GM12892 (cell line): ENCODE measurements at regions not wholly inside any gene's neighbourhood (a gene's known extent, or its start where the extent isn't known, plus 50 kb on each side); places are given as distances from the start of the nearest gene placed in this dataset.
"Not testable (repeated sequence)": the region's sequence is repeated elsewhere in the genome, so short reads cannot be mapped to it uniquely, and the experiment has no call there.

Source experiments
- DNase-seq: peaks from one replicate; pipeline ENCODE4 v3.0.0; 2011; ENCODE audit not compliant: insufficient read length
- FAIRE-seq: peaks from 2 replicates; lab custom pipeline; 2011; peaks lifted over from hg19 to GRCh38; lab: Jason Lieb, UNC
- POLR2A ChIP-seq: IDR thresholded peaks from 2 replicates; pipeline ENCODE4 v1.6.1; 2011; ENCODE audit warnings: low read depth, low read length, control low read depth
- POLR2AphosphoS5 ChIP-seq: IDR thresholded peaks from 2 replicates; pipeline ENCODE4 v1.6.1; 2011; ENCODE audit warnings: low read depth, low read length, control low read depth
- TAF1 ChIP-seq: IDR thresholded peaks from 2 replicates; pipeline ENCODE4 v1.6.1; 2011; ENCODE audit warnings: low read depth, mild to moderate bottlenecking, control low read depth, low read length, borderline replicate concordance

DNA sequence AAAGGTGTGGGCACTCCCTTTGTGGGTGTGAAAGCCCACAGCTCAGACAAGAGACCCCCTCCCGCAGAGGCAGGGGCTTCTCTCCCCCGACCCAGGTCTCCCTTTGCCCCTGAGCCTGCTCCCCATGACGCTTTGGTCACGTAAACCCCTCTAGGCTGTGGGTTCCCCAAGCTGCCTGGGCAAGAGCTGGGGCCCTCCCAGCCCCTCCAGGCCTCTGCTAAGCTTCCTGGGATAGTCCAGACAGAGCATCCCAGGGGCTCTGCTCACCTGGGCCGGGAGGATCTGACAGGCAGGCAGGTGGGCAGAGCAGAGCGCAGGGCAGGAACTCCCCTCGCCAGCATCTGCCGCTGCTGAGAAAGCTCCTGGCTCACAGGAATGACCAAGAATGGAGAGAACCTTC lies 177.3 kb downstream of the BANP start:
- FAIRE-seq = no peak
- DNase-seq = no peak
- no peak for TF ChIP-seq POLR2AphosphoS5

DNA sequence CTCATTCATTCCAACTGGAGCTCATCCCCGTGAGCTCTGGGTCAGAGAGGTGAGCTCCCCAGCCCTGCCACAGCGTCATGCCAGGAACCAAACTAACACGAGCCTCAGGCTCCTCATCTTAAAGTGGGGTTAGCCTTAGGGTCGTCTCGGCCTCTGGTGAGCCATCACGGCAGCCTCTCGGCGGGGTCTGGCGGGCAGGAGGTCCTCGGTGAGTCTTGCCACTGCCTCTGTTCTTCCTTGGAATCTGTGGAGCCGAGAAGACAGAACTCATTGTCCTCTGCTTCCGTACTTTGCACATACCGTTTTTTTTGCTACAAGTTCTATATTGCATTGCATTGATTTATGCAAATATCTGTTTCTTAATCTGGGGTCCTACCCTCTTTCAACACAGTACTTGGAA lies 177.9 kb downstream of the BANP start:
- FAIRE-seq, DNase-seq: not testable (repeated sequence)

- DNase-seq (no peak), FAIRE-seq (no peak)
- TF ChIP-seq POLR2A = no peak
- no peak for TF ChIP-seq POLR2AphosphoS5
- no peak for TF ChIP-seq TAF1
Measured at GRCh38 chr16:88130016-88130415, 178.8 kb downstream of the BANP start.

- no peak for DNase-seq
- no peak for FAIRE-seq
- no peak for TF ChIP-seq POLR2AphosphoS5
- TF ChIP-seq POLR2A = no peak
- no peak for TF ChIP-seq TAF1
Measured at GRCh38 chr16:88130681-88131080, 179.4 kb downstream of the BANP start.

DNA sequence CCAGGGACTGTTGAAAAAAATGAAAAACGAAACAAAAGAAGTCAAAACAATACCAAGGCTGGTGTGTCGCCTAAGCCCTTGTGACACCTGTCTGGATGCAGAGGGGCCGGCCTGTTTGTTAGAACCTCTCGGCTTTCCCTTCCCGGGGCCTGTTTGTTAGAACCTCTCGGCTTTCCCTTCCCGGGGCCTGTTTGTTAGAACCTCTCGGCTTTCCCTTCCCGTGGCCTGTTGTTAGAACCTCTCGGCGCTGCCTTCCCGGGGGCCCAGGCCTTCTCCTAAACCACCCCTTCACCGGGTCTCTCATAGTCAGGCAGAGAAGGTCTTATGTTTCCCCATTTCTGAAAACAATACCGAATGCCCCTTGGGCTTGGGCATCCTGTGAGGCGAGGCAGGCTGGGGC lies 180.0 kb downstream of the BANP start:
- no peak for TF ChIP-seq POLR2A
- TF ChIP-seq TAF1 = no peak
- TF ChIP-seq POLR2AphosphoS5 = no peak
- DNase-seq = no peak
- no peak for FAIRE-seq

DNA sequence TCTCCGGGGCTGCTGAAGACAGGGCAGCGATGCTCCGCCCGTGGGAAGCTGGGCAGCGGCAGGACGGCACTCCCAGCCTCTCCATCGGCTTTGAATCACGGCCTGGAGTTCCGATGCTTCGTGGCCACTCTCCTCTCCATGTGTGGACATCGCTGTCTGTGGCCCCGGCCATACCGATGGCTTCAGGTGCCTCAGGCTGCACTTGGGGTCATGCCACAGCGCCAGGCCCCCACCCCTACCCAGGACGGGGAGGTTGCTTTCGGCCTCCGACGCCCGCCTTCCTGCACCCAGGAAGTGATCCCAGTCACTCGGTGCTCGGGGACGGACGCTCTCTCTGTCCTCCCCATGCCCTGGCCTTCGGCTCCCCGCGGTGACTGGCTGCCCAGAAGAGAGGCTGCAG lies 180.7 kb downstream of the BANP start:
- FAIRE-seq (no peak), DNase-seq (no peak)
- TF ChIP-seq TAF1 = no peak
- no peak for TF ChIP-seq POLR2AphosphoS5

DNA sequence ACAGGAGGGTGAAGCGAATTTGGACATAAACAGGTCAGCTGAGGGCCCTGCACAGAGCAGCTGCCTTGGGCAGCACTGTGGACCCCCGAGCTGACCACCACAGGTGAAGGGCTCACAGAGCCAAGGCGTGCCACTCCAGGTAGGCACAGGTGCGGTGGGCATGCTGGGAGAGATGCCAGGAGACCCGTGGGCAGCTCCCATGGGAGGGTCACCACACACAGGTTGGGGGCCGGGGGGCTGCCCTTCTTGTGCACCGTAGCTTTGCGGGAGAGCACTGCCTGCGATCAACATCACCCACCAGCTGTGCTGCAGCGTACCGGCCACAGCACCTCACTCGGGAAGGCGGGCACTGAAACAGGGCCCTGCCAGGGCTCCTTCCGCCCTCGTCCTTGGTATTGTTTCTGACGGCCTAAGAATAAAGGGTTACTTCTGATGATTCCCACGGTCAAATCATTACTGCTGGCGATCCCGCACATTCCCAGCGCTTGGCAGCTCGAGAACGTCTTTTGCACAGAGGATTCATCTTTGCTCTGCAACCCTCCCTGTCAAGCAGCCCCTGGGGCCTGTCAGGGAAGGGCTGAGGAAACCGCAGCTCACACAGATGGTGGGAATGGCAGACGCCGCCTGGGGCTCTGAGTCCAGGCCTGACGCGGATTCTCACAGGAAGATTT lies 181.7 kb downstream of the BANP start:
- TF ChIP-seq POLR2AphosphoS5 (no peak), POLR2A (no peak), TAF1 (no peak)
- no peak for DNase-seq
- no peak for FAIRE-seq

GRCh38 chr16:88133507-88133843 lies 182.2 kb downstream of the BANP start:
- DNase-seq (no peak), FAIRE-seq (no peak)
- TF ChIP-seq POLR2AphosphoS5 (no peak), TAF1 (no peak), POLR2A (no peak)

DNA sequence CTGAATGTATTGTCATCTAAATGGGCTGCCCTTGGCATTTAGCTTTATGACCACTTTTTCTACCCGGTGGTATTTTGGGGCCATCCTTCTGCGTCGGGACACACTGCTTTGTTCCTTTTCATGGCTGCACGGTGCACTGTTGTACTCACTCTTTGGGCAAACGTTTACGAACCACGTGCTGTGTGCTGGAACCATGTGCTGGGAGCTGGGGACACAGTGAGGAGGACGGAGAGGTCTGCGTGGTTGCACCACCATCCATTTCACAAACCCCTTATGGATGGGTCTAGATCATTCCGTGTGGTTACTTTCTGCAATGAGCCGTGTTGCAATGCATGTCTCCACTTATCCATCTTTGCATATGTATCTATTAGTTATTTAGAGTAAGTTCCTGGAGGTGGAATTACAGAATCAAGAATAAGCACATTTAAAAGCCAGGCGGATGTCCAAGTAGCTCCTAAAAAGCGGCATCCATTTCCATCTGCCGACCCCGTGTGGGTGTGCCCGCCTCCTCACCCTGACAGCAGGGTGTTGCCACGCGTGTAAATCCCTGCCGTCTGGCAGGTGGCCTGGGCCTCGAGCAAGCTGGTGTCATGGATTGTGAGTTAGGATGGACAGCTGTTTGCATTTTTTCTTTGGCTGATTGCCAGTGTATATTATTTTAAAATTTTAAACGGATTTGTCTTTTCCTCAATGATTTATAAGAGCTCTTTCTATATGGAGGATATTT lies 183.1 kb downstream of the BANP start:
- not testable (repeated sequence) for FAIRE-seq, DNase-seq

DNA sequence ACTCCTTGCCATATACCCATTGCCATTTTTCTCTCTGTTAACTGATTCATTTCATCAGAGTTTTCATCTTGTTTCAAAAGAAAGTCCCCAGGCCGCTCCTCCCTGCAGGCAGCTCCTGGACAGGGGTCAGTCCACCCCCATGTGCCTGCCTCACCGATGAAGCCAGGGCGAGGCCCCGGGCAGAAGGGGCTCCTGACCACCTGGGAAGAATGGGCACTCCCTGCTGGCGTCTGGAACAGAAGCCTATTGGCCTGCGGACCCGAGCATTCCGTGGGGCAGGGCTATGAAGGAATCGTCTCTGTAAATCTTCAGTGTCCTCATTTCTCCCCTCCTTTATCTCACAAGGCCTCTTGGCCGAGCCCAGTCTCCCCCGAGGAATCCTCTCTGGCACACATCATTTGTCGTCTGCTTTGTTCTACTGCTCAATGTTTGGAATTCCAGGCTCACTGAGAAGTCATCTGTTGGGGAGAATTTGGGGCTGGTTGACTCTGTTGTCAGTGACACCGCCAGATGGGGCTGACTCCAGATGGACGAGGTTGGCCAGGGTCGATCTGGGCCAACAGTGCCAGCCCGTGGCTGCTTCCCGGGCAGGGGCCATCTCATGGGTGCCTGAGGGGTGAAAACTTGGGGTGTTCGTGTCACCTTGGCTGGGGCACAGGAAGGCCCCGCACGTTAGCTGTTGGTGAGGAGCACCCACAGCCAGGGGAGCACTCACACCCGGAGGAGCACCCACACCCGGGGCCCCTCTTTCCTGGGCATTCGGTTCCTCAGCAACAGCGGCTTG lies 183.9 kb downstream of the BANP start:
- DNase-seq, FAIRE-seq: not testable (repeated sequence)

DNA sequence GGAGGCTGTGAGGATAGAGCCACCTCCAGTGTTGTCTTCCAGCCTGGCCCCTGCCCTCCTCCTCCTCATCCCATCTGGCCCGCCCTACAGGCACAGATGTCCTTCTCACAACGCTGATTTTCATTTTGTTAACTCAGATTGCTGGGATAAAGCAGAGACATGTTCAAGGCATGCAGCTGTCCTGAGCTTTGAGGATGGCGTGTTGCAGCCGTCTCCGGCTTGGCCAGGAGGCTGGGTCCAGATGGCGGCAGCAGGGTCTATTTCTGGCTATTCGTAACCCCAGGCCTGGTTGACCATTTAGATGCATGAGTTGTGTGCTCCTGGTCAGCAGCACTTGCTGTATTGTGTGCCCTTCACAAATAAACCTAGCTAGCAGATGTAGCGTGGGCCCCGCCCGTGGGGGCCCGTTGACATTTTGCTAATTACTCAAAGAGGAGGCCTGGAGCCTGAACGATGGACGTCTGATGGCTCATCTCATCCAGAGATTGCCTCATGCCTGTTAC lies 185.0 kb downstream of the BANP start:
- not testable (repeated sequence) for DNase-seq, FAIRE-seq

GRCh38 chr16:88136939-88137338 lies 185.7 kb downstream of the BANP start:
- not testable (repeated sequence) for FAIRE-seq, DNase-seq

- FAIRE-seq, DNase-seq: not testable (repeated sequence)
Measured at GRCh38 chr16:88139141-88139540, 187.9 kb downstream of the BANP start.

DNA sequence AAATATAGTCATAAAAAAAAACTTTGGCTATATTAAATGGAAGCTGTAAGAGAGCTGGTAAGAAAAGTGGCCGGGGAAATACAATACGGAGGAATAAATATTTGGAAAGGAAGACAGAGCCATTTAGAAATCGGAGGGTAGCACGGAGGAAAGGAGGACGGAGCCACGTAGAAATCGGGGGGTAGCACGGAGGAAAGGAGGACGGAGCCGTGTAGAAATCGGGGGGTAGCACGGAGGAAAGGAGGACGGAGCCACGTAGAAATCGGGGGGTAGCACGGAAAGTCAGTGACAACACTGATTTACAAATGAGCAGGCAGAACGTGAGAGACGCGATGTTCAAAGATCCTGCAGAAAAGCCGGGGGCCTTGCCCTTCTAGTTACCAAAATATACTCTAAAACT lies 189.0 kb downstream of the BANP start:
- FAIRE-seq = not testable (repeated sequence)

More for the DNA sequence above, 189.0 kb downstream of the BANP start:
- not testable (repeated sequence) for DNase-seq
